ENCODE measurements at regions not wholly inside any gene's neighbourhood (a gene's known extent, or its start where the extent isn't known, plus 50 kb on each side); places are given as distances from the start of the nearest gene placed in this dataset.

DNA sequence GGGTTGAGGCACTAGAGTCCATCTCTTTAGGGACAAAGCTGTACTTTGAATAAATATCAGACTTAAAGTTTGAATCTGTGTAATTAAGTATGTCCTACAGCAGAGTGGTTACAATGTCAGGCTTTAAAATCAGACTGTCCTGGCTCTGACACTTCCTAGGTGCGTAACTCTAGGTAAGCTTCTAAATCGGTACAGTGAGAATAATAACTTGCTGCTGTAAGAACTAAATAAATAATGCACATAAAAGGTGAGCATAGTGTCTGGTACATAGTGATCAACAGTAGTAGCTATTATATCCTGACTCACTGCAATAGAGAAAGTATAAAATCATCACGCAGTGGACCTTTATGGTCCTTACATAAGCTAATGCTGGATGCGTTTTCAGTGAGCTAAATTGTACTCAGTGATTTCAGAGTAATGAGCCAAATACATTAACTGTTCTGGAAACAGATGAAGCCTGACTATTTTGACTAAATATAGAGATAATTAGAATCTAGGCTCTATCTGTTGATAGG, 72.2 kb upstream of the PDK4 start:
- no peak for DNase-seq (ENCODE audit: low read depth)

DNA sequence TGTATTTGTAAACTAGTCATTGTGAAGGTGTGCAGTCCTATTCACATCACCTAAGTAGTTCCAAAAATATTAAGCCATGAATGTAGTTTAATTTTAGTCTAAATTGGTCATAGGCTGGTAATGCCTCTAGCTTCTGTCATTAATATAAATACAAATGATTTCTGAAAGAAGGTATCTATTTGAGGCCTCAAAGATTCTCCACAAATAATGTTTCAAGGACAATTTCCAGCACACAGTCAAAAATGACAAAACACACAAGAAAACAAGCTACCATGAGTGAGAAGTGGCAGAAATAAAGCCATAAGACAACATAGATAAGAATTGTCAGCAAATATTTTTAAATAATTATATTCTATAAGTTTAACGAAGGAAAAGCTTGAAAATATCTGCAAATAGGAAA, 66.7 kb upstream of the PDK4 start:
- no peak for DNase-seq (ENCODE audit: low read depth)

- no peak for DNase-seq (ENCODE audit: low read depth)
Observed at GRCh38 chr7:95660023-95660434, 63.7 kb upstream of the PDK4 start.

- no peak for DNase-seq (ENCODE audit: low read depth)
Observed at GRCh38 chr7:95658676-95659075, 62.4 kb upstream of the PDK4 start.

DNA sequence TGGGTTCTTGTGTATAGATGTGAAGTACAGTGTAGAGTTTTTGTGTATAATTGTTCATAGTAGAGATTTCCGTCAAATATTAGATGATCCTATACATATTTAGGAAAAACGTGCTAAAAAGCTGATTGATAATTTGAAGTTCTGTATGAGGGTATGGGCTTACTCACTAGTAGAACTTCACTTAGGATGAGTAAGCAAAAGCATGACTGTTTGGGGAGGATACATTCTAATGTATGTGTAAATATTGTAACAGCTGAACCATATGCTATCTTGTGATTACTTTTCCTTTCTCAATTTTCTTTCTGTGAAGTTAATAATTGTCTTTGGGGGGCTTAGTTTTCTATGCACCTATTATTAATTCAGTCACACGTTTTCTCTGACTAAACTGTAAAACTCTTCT, 53.2 kb upstream of the PDK4 start:
- no peak for DNase-seq (ENCODE audit: low read depth)

DNA sequence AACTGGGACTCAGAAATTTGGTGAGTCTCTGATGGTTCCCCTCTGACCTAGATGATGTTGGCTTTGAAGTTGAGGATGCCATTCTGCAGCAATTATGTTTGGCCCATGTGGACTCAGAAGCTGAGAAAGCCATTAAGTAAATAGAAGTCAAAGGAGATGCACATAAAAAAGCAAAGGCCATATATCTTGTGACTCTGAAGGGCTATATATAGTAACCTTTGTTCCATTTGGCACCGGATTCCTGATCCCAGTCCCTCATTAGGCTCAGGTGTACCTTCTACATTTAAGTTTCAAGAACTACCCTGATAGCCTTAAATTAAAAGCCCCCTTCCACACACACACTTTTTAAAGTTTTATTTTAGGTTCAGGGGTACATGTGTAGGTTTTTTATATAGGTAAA, 50.0 kb upstream of the PDK4 start:
- DNase-seq (ENCODE audit: low read depth), result no peak
